Trophoblast cell (in vitro differentiated cells and primary cell): ENCODE measurements at regions not wholly inside any gene's neighbourhood (a gene's known extent, or its start where the extent isn't known, plus 50 kb on each side); places are given as distances from the start of the nearest gene placed in this dataset.
"Not testable (repeated sequence)": the region's sequence is repeated elsewhere in the genome, so short reads cannot be mapped to it uniquely, and the experiment has no call there.

Source experiments
- DNase-seq, 2 donors: peaks; one replicate each; pipeline ENCODE4 v3.0.0-alpha.2; 2016
- H2AFZ ChIP-seq: 2 replicates; pipeline ENCODE4 v1.6.1; 2013; ENCODE audit warnings: low read length, moderate library complexity, mild to moderate bottlenecking; ENCODE audit not compliant: insufficient read depth, poor library complexity
- H2AK5ac ChIP-seq: 2 replicates; pipeline ENCODE4 v1.6.1; 2013; ENCODE audit warnings: mild to moderate bottlenecking, low read length
- H2BK120ac ChIP-seq: 2 replicates; pipeline ENCODE4 v1.6.1; 2013; ENCODE audit warnings: low read length, mild to moderate bottlenecking, moderate library complexity; ENCODE audit not compliant: insufficient read depth, poor library complexity
- H2BK12ac ChIP-seq: 2 replicates; pipeline ENCODE4 v1.6.1; 2013; ENCODE audit warnings: mild to moderate bottlenecking, low read length, moderate library complexity
- H2BK5ac ChIP-seq: 2 replicates; pipeline ENCODE4 v1.6.1; 2013; ENCODE audit warnings: low read length, low read depth, moderate library complexity, mild to moderate bottlenecking; ENCODE audit not compliant: poor library complexity
- H3K14ac ChIP-seq: 2 replicates; pipeline ENCODE4 v1.6.1; 2013; ENCODE audit warnings: mild to moderate bottlenecking, low read length
- H3K18ac ChIP-seq: 2 replicates; pipeline ENCODE4 v1.6.1; 2013; ENCODE audit warnings: mild to moderate bottlenecking, low read length
- H3K23ac ChIP-seq: 2 replicates; pipeline ENCODE4 v1.6.1; 2013; ENCODE audit warnings: low read length
- H3K27ac ChIP-seq: 2 replicates; pipeline ENCODE4 v1.5.1; 2013; ENCODE audit warnings: low read depth, mild to moderate bottlenecking, inconsistent platforms, low read length, moderate library complexity
- H3K27me3 ChIP-seq: 2 replicates; pipeline ENCODE4 v1.6.1; 2013; ENCODE audit warnings: inconsistent platforms, mild to moderate bottlenecking, low read length, moderate library complexity; ENCODE audit not compliant: insufficient read depth
- H3K36me3 ChIP-seq, 2 experiments: 1 replicate in 1 of 2; 2 replicates in 1 of 2; pipeline ENCODE4 v1.6.1; 2013; ENCODE audit warnings: low read length in 2 of 2, mild to moderate bottlenecking in 2 of 2, moderate library complexity in 1 of 2; ENCODE audit not compliant: insufficient read depth in 2 of 2, control insufficient read depth in 1 of 2
- H3K4ac ChIP-seq: 2 replicates; pipeline ENCODE4 v1.6.1; 2013; ENCODE audit warnings: low read depth, mild to moderate bottlenecking, low read length, moderate library complexity
- H3K4me1 ChIP-seq, 2 experiments: 1 replicate in 1 of 2; 2 replicates in 1 of 2; pipeline ENCODE4 v1.6.1; 2013; ENCODE audit warnings: low read length in 2 of 2, mild to moderate bottlenecking in 2 of 2, moderate library complexity in 1 of 2; ENCODE audit not compliant: insufficient read depth in 2 of 2, control insufficient read depth in 1 of 2
- H3K4me2 ChIP-seq: 2 replicates; pipeline ENCODE4 v1.6.1; 2013; ENCODE audit warnings: inconsistent platforms, mild to moderate bottlenecking, low read length, moderate library complexity
- H3K4me3 ChIP-seq: 2 replicates; pipeline ENCODE4 v1.5.1; 2013; ENCODE audit warnings: mild to moderate bottlenecking, low read depth, low read length, inconsistent platforms
- H3K79me1 ChIP-seq: one replicate; pipeline ENCODE4 v1.6.1; 2013; ENCODE audit warnings: low read length
- H3K79me2 ChIP-seq: 2 replicates; pipeline ENCODE4 v1.6.1; 2013; ENCODE audit warnings: low read length, mild to moderate bottlenecking; ENCODE audit not compliant: control insufficient read depth, insufficient read depth, poor library complexity
- H3K9ac ChIP-seq: 2 replicates; pipeline ENCODE4 v1.6.1; 2013; ENCODE audit warnings: mild to moderate bottlenecking, low read length
- H3K9me3 ChIP-seq: 2 replicates; pipeline ENCODE4 v1.6.1; 2013; ENCODE audit warnings: low read depth, mild to moderate bottlenecking, control low read depth, inconsistent platforms, low read length; ENCODE audit not compliant: insufficient read depth
- H4K12ac ChIP-seq: 2 replicates; pipeline ENCODE4 v1.6.1; 2013; ENCODE audit warnings: low read depth, mild to moderate bottlenecking, low read length, moderate library complexity
- H4K8ac ChIP-seq: 2 replicates; pipeline ENCODE4 v1.6.1; 2013; ENCODE audit warnings: low read depth, mild to moderate bottlenecking, low read length, moderate library complexity
- H4K91ac ChIP-seq: one replicate; pipeline ENCODE4 v1.6.1; 2013; ENCODE audit warnings: low read depth, mild to moderate bottlenecking, low read length, moderate library complexity
- WGBS: extraction: QIAGEN DNeasy Blood & Tissue Kit; methylation state at CpG from one replicate; pipeline ENCODE4 v1.1.7; 2013; ENCODE audit warnings: missing lambda C conversion rate; ENCODE audit not compliant: insufficient read length, insufficient coverage; ENCODE audit errors: extremely low coverage; 5-methylcytosine and 5-hydroxymethylcytosine counted together

DNA sequence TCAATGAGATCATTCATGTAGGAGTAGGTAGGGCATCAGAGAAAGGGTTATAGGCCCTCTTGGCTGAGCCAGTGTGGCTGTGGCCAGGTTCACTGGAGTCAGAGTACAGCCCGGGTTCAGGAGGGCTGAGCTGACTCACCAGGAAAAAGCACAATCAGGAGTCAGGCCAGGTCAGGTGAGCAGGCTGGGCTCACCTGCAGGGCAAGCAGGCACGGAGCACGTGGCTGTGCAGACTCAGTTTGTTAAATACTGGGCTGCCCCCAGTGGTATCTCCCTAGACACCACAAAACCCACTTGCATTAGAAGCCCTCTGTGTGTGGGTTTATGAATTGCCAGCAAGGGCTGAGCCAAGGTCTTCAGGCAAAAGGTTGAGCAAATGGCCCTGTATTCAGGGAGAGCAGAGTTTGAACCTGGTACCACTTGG, 122.1 kb upstream of the SERBP1 start:
- no peak overlapping the region for H3K4me3 ChIP-seq

DNA sequence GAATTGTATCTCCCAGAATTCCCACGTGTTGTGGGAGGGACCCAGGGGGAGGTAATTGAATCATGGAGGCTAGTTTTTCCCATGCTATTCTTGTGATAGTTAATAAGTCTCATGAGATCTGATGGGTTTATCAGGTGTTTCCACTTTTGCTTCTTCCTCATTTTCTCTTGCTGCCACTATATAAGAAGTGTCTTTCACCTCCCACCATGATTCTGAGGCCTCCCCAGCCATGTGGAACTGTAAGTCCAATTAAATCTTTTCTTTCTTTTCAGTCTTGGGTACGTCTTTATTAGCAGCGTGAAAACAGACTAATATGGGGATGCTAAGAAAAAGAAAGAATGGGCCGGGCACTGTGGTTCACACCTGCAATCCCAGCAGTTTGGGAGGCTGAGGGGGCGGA, 124.0 kb upstream of the SERBP1 start:
- H2BK120ac ChIP-seq, H4K91ac ChIP-seq, H3K36me3 ChIP-seq, H3K4me2 ChIP-seq, H3K14ac ChIP-seq, H4K8ac ChIP-seq, H3K18ac ChIP-seq, H2AFZ ChIP-seq, H2BK5ac ChIP-seq, H3K27me3 ChIP-seq, H3K79me2 ChIP-seq, H3K79me1 ChIP-seq, H3K9ac ChIP-seq, H3K27ac ChIP-seq, H2BK12ac ChIP-seq, H3K9me3 ChIP-seq, H3K4ac ChIP-seq, DNase-seq, H3K4me3 ChIP-seq, H4K12ac ChIP-seq, H2AK5ac ChIP-seq, H3K23ac ChIP-seq: not testable (repeated sequence)
- WGBS, result no CpG with 5 or more reads among the region's 5 CpGs
- H3K4me1 ChIP-seq, result peaks cover 14 to 17% of the 10 kb centered on the region in 2 experiments

More for the DNA sequence above, 122.1 kb upstream of the SERBP1 start:
- H4K91ac ChIP-seq, result no peak overlapping the region
- no peaks in the 10 kb centered on the region for H3K9me3 ChIP-seq
- no peak overlapping the region for H3K9ac ChIP-seq
- no peak overlapping the region for H2BK120ac ChIP-seq
- peak in 1 of 2 donors; percentile 29 for DNase-seq
- no peak overlapping the region for H2BK12ac ChIP-seq
- no peak overlapping the region for H2AK5ac ChIP-seq
- H3K27me3 ChIP-seq, result no peaks in the 10 kb centered on the region
- no peak overlapping the region for H2AFZ ChIP-seq
- H3K23ac ChIP-seq, result no peak overlapping the region
- H3K4me1 ChIP-seq, result peaks cover 14 to 17% of the 10 kb centered on the region in 2 experiments
- no peak overlapping the region for H4K8ac ChIP-seq
- WGBS, result no CpG with 5 or more reads among the region's 3 CpGs
- no peak overlapping the region for H4K12ac ChIP-seq
- no peak overlapping the region for H2BK5ac ChIP-seq
- no peak overlapping the region for H3K18ac ChIP-seq
- H3K4ac ChIP-seq, result no peak overlapping the region
- H3K27ac ChIP-seq, result no peak overlapping the region
- H3K14ac ChIP-seq, result no peak overlapping the region
- no peaks in the 10 kb centered on the region for H3K36me3 ChIP-seq
- H3K79me2 ChIP-seq, result no peaks in the 10 kb centered on the region
- no peak overlapping the region for H3K4me2 ChIP-seq
- peaks cover 2% of the 10 kb centered on the region for H3K79me1 ChIP-seq

DNA sequence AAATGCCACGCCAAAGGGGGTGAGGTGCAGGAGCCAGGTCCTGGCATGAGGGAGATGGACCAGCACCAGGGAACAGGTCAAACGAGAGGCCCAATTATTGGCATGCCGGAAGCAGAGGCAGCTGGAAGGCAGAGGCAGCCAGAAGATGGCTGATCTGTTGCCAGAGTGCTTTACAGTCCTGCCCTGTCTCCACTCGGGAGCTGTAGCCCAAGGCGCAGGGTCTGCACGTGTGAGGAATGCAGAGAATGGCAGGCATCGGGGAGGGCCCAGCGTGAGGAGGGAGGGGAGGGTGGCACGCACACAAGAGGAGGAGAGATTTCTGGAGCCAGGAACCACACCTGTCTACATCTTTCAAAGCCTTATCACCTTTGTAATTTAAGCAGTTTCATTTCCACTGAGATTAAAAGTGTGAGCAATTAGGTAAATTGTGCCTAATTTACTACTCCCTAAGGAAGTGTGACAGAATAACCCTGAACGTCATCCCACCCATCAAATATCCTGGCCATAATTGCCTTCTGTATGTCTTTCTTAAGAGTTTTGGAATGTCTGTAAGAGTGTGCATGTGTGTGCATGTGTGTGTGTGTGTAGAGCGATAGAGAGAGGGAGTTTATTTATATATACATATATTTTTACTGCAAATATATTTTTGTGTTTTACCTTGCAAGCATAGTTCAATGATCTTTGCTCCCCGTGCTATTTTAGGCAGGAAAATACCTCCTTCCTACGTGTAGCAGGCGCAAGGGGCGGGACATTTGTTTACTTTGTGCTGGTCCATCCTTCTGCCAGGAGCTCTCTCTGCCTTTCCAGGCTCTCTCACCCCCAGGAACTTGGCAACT, 125.5 kb upstream of the SERBP1 start:
- H2BK120ac ChIP-seq, result no peak overlapping the region
- no peak overlapping the region for H3K4me2 ChIP-seq
- no peak overlapping the region for H3K9ac ChIP-seq
- H4K8ac ChIP-seq, result no peak overlapping the region
- H3K14ac ChIP-seq, result no peak overlapping the region
- no peak overlapping the region for H3K27ac ChIP-seq
- peak; percentile 85 to 90 for DNase-seq
- no peak overlapping the region for H3K23ac ChIP-seq
- no peak overlapping the region for H2AFZ ChIP-seq
- H3K18ac ChIP-seq, result no peak overlapping the region
- no peak overlapping the region for H4K91ac ChIP-seq
- H3K9me3 ChIP-seq, result no peaks in the 10 kb centered on the region
- H3K79me1 ChIP-seq, result peaks cover 2% of the 10 kb centered on the region
- H3K4me1 ChIP-seq, result peaks cover 14 to 17% of the 10 kb centered on the region in 2 experiments
- H3K79me2 ChIP-seq, result no peaks in the 10 kb centered on the region
- no peak overlapping the region for H2AK5ac ChIP-seq
- H2BK12ac ChIP-seq, result peak overlapping the region; percentile 42
- no peak overlapping the region for H2BK5ac ChIP-seq
- no peaks in the 10 kb centered on the region for H3K27me3 ChIP-seq
- H3K36me3 ChIP-seq, result no peaks in the 10 kb centered on the region
- no peak overlapping the region for H3K4me3 ChIP-seq
- WGBS, result no CpG with 5 or more reads among the region's 15 CpGs
- no peak overlapping the region for H4K12ac ChIP-seq
- no peak overlapping the region for H3K4ac ChIP-seq

DNA sequence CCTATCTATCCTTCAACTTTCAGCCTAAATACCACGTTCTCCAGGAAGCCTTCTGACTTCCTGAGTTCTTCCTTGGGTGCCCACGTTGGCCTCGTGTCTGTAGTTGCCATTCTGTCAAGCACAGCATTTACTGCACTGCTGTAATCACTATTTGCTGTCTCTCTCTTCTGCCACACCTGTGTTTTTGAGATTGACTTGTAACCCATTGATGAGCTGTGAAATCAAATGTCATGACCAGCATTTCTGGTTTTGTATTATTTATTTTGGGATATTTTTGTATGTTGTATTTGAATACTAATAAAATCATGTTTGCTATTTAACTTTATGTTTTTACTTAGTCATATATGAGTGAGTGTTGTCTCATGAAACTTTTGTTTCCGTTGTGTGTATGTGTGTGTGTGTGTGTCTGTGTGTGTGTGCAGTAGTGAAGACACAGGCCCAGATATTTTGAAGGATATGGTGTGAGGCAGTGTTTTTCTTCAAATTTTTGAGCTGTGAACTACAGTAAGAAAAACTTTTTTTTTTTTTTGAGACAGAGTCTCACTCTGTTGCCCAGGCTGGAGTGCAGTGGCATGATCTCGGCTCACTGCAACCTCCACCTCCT, 126.2 kb upstream of the SERBP1 start:
- no peak overlapping the region for H4K91ac ChIP-seq
- H2AK5ac ChIP-seq, result no peak overlapping the region
- peaks cover under 1% of the 10 kb centered on the region for H3K79me1 ChIP-seq
- H2BK12ac ChIP-seq, result peak overlapping the region; percentile 42
- no peak overlapping the region for H3K9ac ChIP-seq
- no peak for DNase-seq
- H3K18ac ChIP-seq, result no peak overlapping the region
- no peak overlapping the region for H3K14ac ChIP-seq
- H2BK5ac ChIP-seq, result no peak overlapping the region
- no peak overlapping the region for H2BK120ac ChIP-seq
- no peak overlapping the region for H3K23ac ChIP-seq
- no peak overlapping the region for H4K8ac ChIP-seq
- no CpG with 5 or more reads among the region's 5 CpGs for WGBS
- H3K27ac ChIP-seq, result no peak overlapping the region
- H2AFZ ChIP-seq, result no peak overlapping the region
- H3K4me3 ChIP-seq, result no peak overlapping the region
- H3K4me2 ChIP-seq, result no peak overlapping the region
- no peaks in the 10 kb centered on the region for H3K79me2 ChIP-seq
- H3K9me3 ChIP-seq, result no peaks in the 10 kb centered on the region
- H3K4me1 ChIP-seq, result peaks cover 13 to 15% of the 10 kb centered on the region in 2 experiments
- no peak overlapping the region for H4K12ac ChIP-seq
- no peaks in the 10 kb centered on the region for H3K36me3 ChIP-seq
- no peak overlapping the region for H3K4ac ChIP-seq
- H3K27me3 ChIP-seq, result no peaks in the 10 kb centered on the region
